ENCODE measurements at regions not wholly inside any gene's neighbourhood (a gene's known extent, or its start where the extent isn't known, plus 50 kb on each side); places are given as distances from the start of the nearest gene placed in this dataset.

DNA sequence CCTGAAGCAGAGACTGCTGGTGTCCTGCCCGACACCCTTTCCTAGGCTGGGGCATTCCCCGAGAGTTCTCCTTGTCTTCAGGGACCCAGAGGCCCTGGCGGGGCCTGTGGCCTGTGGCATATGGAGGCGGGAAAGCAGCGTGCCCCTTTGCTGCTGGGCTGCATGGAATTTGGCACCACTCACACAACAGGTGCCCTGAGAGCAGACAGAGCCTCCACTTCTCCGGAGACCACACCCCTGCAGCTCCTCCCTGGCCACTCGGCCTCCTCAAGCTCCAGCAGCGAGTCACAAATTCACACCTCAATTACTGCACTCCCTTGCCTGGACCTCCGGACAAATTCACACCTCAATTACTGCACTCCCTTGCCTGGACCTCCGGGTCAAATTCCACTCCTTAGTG, 1375.2 kb downstream of the TBC1D22A start:
- TF ChIP-seq, protein P1, sequence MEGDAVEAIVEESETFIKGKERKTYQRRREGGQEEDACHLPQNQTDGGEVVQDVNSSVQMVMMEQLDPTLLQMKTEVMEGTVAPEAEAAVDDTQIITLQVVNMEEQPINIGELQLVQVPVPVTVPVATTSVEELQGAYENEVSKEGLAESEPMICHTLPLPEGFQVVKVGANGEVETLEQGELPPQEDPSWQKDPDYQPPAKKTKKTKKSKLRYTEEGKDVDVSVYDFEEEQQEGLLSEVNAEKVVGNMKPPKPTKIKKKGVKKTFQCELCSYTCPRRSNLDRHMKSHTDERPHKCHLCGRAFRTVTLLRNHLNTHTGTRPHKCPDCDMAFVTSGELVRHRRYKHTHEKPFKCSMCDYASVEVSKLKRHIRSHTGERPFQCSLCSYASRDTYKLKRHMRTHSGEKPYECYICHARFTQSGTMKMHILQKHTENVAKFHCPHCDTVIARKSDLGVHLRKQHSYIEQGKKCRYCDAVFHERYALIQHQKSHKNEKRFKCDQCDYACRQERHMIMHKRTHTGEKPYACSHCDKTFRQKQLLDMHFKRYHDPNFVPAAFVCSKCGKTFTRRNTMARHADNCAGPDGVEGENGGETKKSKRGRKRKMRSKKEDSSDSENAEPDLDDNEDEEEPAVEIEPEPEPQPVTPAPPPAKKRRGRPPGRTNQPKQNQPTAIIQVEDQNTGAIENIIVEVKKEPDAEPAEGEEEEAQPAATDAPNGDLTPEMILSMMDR (IDR thresholded peaks at IDR 0.05): no peak
- no peak for DNase-seq (ENCODE audit: low spot score)
- no peak for ATAC-seq (ENCODE audit: low FRiP score)

DNA sequence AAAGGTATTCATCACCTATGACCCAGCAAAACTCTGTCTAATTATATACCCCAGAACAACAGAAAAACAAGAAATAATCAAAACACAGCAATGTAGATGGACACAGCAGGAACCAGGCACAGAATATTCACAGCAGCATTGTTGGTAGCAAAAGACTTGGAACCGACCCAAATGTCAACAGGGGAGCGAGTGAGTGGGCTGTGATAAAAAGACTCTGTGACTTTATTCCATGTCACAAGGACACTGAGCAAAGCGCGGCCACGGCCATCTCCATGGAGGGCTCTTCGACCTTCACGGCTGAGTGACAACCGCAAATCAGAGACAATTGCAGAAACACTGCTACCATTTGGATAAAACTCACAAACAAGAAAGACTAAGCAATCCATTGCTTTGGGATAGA, 1373.1 kb downstream of the TBC1D22A start:
- TF ChIP-seq, protein P1 (IDR thresholded peaks at IDR 0.05): no peak
- ATAC-seq (ENCODE audit: low FRiP score) (no peak), DNase-seq (ENCODE audit: low spot score) (no peak)

DNA sequence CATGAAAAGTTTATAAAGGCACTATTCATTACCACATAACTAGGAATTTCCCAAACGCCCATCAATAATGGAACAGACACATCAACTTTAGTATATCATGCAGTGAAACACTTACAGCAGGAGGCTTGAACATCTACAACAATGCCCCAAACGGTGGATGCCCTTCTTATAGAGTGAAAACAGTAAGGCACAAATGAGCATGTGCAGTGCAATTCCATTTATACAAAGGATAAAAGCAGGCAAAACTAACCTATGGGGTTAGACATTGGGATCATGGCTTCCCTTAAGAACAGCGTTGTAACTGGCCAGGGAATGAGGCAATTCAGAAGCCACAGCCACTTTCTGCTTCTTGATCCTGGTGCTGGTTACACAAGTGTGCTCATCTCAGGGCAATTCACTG, 1363.0 kb downstream of the TBC1D22A start:
- ATAC-seq (ENCODE audit: low FRiP score) (no peak), DNase-seq (ENCODE audit: low spot score) (no peak)
- TF ChIP-seq, protein P1 (IDR thresholded peaks at IDR 0.05): no peak

DNA sequence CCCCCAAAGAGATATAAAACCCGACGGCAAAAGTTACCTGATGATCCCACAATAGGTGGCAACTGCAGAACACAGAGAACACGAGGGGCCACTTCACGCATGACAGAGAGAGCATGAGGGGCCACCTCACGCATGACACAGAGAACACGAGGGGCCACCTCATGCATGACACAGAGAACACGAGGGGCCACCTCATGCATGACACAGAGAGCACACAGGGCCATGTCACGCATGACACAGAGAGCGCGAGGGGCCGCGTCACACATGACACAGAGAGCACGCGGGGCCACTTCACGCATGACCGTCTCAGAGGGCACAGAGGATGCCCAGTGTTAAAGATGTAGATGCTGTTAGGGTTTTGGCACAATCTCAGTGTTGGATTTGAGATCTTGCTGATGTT, 1359.5 kb downstream of the TBC1D22A start:
- DNase-seq (ENCODE audit: low spot score): no peak
- TF ChIP-seq, protein P1 (IDR thresholded peaks at IDR 0.05): no peak
- no peak for ATAC-seq (ENCODE audit: low FRiP score)

DNA sequence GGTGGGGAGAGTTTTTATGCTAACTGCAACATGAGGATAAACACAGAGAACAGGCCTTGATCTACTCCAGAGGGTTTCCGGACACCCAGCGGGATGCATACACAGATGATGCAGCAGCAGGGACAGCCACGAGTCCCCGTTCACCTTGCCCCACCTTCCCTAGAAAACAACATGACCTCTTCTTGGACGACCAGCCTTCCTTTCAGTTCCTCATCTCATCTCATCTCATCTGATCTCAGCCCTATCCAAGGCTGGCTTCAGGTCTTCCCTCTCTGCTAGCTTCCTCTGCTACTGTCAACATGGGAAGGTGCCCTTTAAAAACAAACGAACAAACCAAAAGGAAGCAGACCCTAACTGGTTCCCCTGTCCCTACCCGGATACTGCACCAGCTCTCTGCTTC, 1356.2 kb downstream of the TBC1D22A start:
- TF ChIP-seq, protein P1 (IDR thresholded peaks at IDR 0.05): no peak
- no peak for ATAC-seq (ENCODE audit: low FRiP score)
- no peak for DNase-seq (ENCODE audit: low spot score)

DNA sequence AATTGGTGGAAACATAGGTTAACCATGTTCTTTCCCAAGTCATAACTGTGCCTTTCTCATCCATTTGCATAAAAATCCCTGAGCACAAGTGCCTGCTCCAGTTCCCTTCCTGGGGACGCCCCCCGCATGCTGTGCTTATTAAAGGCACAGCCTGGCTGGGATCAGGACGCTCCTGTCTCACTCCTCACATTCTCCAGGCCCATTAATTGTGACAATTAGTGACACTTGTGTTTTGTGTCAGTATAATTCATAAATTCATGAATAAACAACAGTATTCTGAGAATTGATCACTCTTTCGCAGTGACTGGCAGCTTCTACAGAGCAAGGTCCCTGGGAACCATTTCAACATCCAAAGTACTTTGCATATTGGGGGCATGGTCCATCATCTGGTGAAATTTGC, 1354.4 kb downstream of the TBC1D22A start:
- ATAC-seq (ENCODE audit: low FRiP score): no peak
- TF ChIP-seq, protein P1 (IDR thresholded peaks at IDR 0.05): no peak
- DNase-seq (ENCODE audit: low spot score): no peak

DNA sequence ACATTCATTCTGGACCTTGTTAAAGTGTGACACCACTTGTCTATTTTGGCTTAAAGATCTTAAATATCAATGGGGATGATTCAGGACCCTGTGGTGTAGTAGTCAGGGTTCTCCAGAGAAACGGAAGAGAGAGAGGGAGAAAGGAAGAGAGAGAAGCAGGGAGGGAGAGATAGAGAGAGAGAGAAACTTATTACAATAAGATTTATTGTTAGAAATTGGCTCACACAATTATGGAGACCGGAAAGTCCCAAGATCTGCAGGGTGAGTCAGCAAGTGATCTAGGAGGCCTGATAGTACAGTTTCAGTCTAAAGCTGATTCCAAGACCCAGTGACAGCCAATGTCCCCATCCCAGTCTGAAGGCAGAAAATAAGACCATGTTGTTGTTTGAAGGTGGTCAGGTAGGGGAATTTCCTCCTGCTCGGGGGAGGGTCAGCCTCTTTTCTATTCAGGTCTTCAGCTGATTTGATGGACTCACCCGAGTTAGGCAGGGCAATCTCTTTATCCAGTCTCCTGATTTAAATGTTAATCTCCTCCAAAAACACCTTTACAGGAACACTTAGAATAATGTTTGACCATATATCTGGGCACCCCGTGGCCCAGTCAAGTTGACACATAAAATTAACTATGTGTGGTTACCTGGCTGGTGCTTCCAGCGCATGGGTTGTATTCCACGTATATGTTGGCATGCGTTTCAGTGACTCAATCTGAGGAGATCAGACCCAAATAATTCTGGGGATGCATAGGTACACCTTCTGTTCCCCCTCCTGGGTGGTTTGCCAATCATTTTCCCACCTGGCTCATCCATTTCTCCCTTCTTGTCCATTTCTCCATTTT, 1350.5 kb downstream of the TBC1D22A start:
- ATAC-seq (ENCODE audit: low FRiP score): no peak
- DNase-seq (ENCODE audit: low spot score): no peak
- TF ChIP-seq, protein P1 (IDR thresholded peaks at IDR 0.05): no peak

All from omental fat pad (tissue), 3 donors.